EH (cell line): ENCODE measurements at regions not wholly inside any gene's neighbourhood (a gene's known extent, or its start where the extent isn't known, plus 50 kb on each side); places are given as distances from the start of the nearest gene placed in this dataset.

Experiments
- DNase-seq: peaks from one replicate; pipeline ENCODE4 v3.0.0-alpha.2; 2015; ENCODE audit warnings: low read depth

- peak; percentile 23 for DNase-seq
These were observed 230.2 kb upstream of the CD96 start for GRCh38 chr3:111311709-111312235.

GRCh38 chr3:111314181-111314873 lies 227.7 kb upstream of the CD96 start:
- DNase-seq, result peak; percentile 25

DNA sequence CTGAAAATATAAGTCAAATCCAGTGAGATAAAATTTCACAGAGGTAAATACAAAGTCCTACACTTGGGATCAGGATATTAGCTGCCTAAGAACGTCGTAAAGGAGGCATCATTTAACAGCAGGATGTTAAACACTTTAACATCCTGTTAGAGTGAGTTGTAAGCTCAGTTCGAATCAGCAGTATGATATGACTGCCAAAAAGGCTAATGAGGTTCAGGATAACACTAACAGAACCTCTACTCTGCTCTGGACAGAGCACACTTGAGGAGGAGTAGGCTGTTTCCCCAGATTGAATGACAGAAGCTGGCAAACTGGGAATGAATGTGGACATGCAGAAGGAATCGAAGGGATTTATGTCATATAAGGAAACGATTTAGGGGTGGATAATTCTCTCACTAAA lies 227.1 kb upstream of the CD96 start:
- DNase-seq, result peak; percentile 29

- DNase-seq, result peak; percentile 80
These were observed 225.9 kb upstream of the CD96 start for GRCh38 chr3:111315930-111316587.

DNA sequence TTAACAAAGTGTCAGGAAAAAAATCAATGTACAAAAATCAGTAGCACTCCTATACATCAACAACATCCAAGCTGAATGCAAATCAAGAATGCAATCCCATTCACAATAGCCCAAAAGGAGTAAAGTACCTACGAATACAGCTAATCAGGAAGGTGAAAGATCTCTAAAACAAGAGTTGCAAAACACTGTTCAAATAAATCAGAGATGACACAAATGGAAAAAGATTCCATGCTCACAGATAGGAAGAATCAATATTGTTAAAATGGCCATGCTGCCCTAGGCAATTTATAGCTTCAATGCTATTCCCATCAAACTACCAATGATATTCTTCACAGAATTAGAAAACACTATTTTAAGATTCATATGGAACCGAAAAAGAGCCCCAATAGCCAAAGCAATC lies 223.7 kb upstream of the CD96 start:
- no peak for DNase-seq

DNA sequence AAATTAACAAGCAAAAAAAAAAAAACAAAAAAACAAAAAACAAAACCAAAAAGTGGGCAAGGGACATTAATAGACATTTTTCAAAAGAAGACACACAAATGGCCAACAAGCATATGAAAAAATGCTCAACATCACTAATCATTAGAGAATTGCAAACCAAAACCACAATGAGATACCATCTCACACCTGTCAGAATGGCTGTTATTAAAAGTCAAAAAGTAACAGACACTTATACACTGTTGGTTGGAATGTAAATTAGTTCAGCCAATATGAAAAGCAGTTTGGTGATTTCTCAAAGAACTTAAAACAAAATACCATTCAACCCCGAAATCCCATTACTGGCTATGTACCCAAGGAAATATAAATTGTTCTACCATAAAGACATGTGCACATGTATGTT lies 222.4 kb upstream of the CD96 start:
- DNase-seq, result no peak

GRCh38 chr3:111321786-111322185 lies 220.2 kb upstream of the CD96 start:
- DNase-seq, result peak; percentile 73

GRCh38 chr3:111323019-111323418 lies 219.0 kb upstream of the CD96 start:
- DNase-seq, result no peak

- no peak for DNase-seq
These were observed 217.8 kb upstream of the CD96 start for GRCh38 chr3:111324151-111324550.

DNA sequence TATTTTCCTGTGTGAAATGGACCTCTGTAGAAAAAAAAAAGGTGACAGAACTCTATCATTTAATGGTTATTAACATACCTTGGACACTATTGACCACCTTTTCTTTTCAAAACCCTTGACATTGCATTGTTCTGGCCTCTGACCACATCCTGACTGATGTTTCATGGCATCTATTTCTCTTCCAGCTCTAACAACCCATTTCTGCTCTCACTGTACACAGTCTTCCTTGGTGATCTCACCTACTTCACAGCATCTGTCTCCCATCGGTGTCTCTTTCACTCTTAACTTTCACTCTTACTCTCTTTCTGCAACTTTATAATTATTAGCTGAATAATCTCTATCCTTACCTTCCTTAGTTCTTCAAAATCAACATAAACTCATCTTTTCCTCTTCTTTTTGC lies 217.4 kb upstream of the CD96 start:
- no peak for DNase-seq

- DNase-seq, result no peak
These were observed 216.8 kb upstream of the CD96 start for GRCh38 chr3:111325160-111325718.

DNA sequence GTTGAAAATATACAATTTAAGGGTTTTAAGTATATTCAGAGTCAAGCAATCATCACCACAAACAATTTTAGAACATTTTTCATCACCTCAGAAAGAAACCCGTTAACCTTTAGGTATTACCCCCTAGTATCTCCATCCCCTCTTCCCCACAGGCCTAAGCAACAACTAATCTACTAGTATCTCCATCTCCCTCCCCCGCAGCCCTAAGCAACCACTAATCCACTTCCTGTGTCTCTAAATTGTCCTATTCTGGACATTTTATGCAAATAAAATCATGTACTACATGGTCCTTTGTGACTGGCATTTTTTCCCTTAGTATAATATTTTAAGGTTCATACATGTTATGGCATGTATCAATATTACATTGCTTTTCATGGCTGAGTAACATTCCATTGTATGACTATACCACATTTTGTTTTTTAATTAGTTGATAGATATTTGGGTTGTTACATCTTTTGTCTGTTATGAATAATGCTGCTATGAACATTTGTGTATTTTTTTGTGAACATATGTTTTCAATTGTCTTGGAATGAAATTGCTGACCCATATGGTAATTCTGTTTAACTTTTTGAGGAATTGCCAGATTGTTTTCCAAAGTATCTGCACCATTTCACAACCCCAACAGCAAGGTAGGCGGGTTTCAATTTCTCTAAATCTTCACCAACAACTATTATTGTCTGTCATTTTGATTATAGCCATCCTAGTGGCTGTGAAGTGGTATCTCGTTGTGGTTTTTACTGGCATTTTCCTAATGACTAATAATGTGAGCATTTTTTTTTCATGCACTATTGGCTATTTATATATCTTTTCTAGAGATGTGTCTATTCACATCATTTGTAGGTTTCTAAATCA lies 215.6 kb upstream of the CD96 start:
- DNase-seq, result peak; percentile 89

DNA sequence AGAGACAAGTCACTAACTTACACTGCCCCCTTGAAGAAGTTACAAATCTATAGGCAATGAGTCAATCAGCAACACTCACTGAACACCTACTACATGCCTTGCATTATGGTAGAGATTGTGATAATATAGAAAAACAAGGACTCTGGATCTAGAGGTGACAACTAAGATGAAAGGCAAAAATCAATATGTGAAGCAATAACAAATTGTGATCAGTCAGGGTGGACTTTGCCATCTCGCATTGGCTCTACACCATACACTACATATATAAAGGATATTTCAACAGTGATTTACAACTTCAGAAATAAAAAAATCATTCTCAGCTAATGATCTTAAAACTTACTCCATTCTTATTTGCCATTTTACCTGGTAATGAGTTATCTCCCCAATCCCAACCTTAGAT lies 210.7 kb upstream of the CD96 start:
- no peak for DNase-seq

DNA sequence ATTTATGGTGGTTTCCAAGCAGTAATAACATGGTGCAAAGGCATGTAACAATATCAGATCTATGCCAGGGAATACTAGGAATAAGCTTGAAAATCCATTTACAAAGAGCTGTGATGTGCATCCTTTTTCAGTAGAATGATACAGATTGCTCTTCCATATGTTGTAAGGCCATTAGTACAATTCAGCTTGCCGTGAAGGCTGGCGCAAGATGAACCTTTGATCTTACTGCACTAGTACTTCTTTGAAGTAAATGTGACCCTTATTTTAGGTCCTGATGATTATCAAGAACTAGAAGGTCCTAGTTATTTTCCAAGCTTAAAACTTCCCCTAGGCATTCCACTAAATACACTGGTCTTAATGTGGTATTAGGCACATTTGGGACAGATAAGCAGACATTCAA lies 210.1 kb upstream of the CD96 start:
- DNase-seq, result no peak

DNA sequence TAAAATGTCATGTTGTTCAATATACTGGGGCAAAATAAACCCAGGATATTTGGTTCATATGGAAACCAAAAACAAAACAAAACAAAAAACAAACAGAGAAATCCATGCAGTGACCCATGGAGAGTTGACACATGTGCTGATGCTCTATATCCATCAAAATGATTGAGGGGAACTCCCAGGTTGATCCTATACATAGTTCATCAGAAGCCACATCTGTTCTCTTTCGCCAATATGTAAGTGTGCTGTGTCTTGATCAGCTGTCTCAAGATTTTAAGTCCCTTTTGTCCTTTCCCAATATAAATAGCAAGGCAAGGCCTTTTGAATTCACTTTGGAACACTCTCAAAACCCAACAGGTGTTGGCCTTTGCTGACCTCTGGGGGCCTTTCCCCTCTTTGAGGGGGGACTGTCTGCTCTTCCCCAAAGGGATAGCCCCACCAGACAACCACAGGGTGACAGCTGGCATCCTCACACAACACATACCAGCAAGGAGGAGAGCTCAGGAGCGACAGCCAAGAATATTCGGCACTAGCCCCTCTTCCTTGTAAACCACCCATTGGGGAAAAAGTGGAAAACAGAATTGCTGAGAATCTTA lies 209.4 kb upstream of the CD96 start:
- DNase-seq, result no peak

DNA sequence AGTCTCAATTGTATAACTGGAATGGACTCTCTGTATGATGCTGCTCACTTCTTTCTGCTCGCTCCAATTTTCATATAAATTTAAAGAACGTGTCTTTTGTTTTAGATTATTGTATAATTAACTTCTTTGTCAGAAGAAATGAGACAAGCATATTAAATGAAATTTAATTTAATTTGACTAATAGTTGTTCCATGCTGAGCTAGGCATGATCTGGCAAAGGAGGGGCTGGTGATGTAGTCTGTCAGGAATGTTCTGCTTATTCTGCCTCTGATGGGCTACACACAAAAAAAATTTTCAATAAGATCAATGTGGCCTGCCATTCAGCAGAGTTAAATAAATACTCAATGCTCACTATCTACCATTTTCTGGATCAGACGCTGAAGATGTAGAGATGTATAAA lies 208.4 kb upstream of the CD96 start:
- peak; percentile 60 for DNase-seq

- DNase-seq, result peak; percentile 25
These were observed 206.3 kb upstream of the CD96 start for GRCh38 chr3:111335512-111336303.

DNA sequence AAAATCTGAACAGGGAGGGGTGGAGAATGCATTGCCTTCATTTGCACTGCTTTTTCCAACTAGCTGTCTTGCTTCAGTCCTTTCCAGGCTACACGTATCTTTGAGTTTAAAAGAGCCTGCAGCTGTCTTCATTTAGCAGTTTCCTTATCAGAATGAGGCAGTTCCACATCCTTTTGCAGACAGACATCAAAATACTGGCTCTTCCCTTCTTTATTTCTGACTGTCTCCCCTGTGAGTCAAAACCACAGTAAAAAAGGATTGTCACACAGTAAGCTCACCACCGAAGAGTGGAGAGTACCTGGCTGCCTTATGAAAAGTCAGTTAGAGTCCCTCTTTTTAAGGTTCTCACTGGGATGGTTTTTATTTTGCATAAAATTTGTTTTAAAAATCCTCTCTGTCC lies 205.5 kb upstream of the CD96 start:
- DNase-seq, result peak; percentile 37

DNA sequence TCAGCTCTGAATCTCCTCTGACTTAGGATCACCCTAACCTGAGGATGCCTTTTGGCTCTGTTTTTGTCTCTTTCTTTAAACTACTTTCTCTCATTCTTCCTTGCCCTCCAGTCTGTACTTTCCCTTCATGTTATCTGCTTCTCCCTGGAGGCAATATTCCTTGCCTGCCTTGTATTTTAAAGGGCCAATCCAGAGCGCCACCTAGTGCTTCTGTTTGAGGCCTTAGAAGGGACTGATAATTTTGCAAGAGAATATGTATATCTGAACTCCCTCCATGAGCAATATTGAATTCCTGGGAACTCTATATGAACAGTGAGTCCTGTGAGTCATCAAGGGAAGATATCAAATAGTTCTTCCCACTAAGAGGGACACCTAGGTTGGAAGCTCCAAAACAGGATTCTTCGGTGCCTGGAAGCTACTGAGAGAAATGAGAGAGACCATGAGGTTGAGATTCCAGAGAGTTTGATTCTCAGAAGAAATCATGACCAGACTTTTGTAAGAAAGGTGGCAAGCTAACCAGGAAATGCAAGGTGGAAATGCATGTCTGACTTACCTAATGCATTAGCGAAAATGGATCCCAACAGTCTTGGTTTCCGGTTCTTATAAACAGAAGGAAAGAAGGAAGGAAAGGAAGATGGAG lies 203.8 kb upstream of the CD96 start:
- peak; percentile 77 for DNase-seq

DNA sequence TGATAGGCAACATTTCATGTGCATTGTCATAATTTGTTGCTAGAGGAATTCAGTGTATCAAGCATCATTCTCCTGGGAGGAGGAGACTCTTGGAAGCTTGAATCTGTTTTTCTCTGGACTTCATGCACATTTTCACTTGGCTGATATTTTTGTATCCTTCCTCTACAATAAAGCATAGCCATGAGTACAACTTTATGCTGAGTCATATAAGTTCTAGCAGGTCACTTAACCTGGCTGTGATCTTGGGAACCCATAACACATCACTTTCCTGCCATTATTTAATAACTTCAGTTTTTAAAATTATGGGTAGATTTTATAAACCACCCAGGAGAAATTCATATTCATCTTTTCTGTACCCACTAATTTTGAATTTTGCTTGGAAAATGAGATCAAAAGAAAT lies 203.0 kb upstream of the CD96 start:
- no peak for DNase-seq

DNA sequence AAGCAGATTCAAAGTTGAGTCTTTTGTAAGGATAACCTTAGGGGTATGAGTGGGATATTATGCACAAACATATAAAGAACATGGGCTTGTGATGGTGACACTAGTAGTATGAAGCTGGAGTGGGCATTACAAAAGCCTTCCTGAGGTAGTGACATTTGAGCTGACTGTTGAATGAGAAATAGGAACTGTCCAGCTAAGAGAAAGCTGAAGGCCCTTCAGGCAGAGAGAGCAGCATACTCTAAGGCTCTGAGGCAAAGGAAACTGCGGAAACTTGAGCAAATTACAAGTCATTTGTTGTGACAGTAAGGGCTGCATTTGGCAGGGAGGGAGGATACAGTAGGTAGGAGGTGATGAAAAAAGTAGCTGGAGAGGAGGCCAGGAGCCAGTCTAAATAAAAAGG lies 190.7 kb upstream of the CD96 start:
- peak; percentile 19 for DNase-seq
